Vagina (tissue), 2 donors: ENCODE measurements at regions not wholly inside any gene's neighbourhood (a gene's known extent, or its start where the extent isn't known, plus 50 kb on each side); places are given as distances from the start of the nearest gene placed in this dataset.

Experiments used
- CTCF ChIP-seq, 3 experiments: fragments of 450-650 bp in 2 of 3; fragments of 200-600 bp in 1 of 3; sonication (generic) in 1 of 3; IDR thresholded peaks; one replicate each; pipeline ENCODE4 v1.5.1; 2017 to 2019; ENCODE audit warnings: antibody characterized with exemption in 3 of 3, mild to moderate bottlenecking in 2 of 3, moderate library complexity in 2 of 3
- POLR2A ChIP-seq, 2 donors: fragments of 450-650 bp; IDR thresholded peaks; one replicate each; pipeline ENCODE4 v1.6.1; 2017; ENCODE audit warnings: antibody characterized with exemption in 2 of 2, mild to moderate bottlenecking in 2 of 2, moderate library complexity in 2 of 2
- POLR2AphosphoS5 ChIP-seq, 2 donors: sonication (generic); formaldehyde crosslinking; IDR thresholded peaks; one replicate each; pipeline ENCODE4 v1.9.0; 2017; ENCODE audit warnings: antibody characterized with exemption in 2 of 2, mild to moderate bottlenecking in 2 of 2, low read depth in 1 of 2; ENCODE audit not compliant: insufficient read depth in 1 of 2

- TF ChIP-seq CTCF (IDR thresholded peaks at IDR 0.05) = no peak
- no peak for TF ChIP-seq POLR2A (IDR thresholded peaks at IDR 0.05)
- no peak for TF ChIP-seq POLR2AphosphoS5 (IDR thresholded peaks at IDR 0.05; ENCODE audit: insufficient read depth in 1 of 2, low read depth in 1 of 2)
Observed at GRCh38 chr13:38514575-38514974, 164.9 kb downstream of the UFM1 start.
